ENCODE measurements at regions not wholly inside any gene's neighbourhood (a gene's known extent, or its start where the extent isn't known, plus 50 kb on each side); places are given as distances from the start of the nearest gene placed in this dataset.

GRCh38 chr17:79457376-79457775, 153.5 kb downstream of the RBFOX3 start:
- TF ChIP-seq MAX (IDR thresholded peaks at IDR 0.05; ENCODE audit: insufficient read depth, insufficient read length) (no peak), POLR2AphosphoS5 (IDR thresholded peaks at IDR 0.05; ENCODE audit: insufficient read depth, low read depth, low read length) (no peak), FOS (IDR thresholded peaks at IDR 0.05; ENCODE audit: borderline replicate concordance, insufficient read depth, low read length) (no peak)
- Histone ChIP-seq H3K4me2 (ENCODE audit: insufficient read depth, low read length) (no peak overlapping the region), H2AFZ (ENCODE audit: low read depth, low read length) (no peak overlapping the region), H4K20me1 (replicated peaks; ENCODE audit: control insufficient read depth, extremely low read depth, insufficient read depth, low read length) (no peaks in the 10 kb centered on the region), H3K27me3 (ENCODE audit: control insufficient read depth in 2 of 2, insufficient read depth in 2 of 2, low read length in 2 of 2) (no peaks in the 10 kb centered on the region), H3K4me1 (ENCODE audit: control insufficient read depth, extremely low read depth, insufficient read depth, low read length) (no peaks in the 10 kb centered on the region), H3K79me2 (ENCODE audit: control insufficient read depth, insufficient read depth, low read length) (no peaks in the 10 kb centered on the region), H3K36me3 (ENCODE audit: control insufficient read depth in 2 of 2, extremely low read depth in 1 of 2, insufficient read depth in 2 of 2, low read length in 2 of 2) (no peaks in the 10 kb centered on the region), H3K9me1 (replicated peaks; ENCODE audit: control insufficient read depth, extremely low read depth, insufficient read depth, low read length) (no peaks in the 10 kb centered on the region), H3K9ac (replicated peaks; ENCODE audit: extremely low read depth, insufficient read depth, low read length) (no peak overlapping the region), H3K27ac (ENCODE audit: insufficient read depth, low read depth, low read length) (no peak overlapping the region), H3K9me3 (replicated peaks; ENCODE audit: control insufficient read depth, insufficient read depth, low read length) (no peaks in the 10 kb centered on the region), H3K4me3 (replicated peaks in 1 of 3; ENCODE audit: insufficient read depth in 1 of 3, low read depth in 1 of 3, low read length in 3 of 3) (no peak overlapping the region)
- no peak for DNase-seq (ENCODE audit: low read depth, low spot score)
- ChIA-PET POLR2A (no interaction called here), CTCF (no interaction called here)
- intact Hi-C loops (cut with micrococcal nuclease) (no loop called here), dilution Hi-C loops (cut with MboI; ENCODE audit: extremely low pct_ligation_motif_present, low sequenced_read_pairs) (no loop called here)
- FAIRE-seq, result no peak
- no TSS peak for BruUV-seq (replicated peaks)

- no peaks in the 10 kb centered on the region for H3K27me3 ChIP-seq (ENCODE audit: control insufficient read depth in 2 of 2, insufficient read depth in 2 of 2, low read length in 2 of 2)
- CTCF ChIA-PET, result no interaction called here
Measured at GRCh38 chr17:79455636-79456035, 155.2 kb downstream of the RBFOX3 start.

More at GRCh38 chr17:79455636-79456035, 155.2 kb downstream of the RBFOX3 start:
- H4K20me1 ChIP-seq (replicated peaks; ENCODE audit: control insufficient read depth, extremely low read depth, insufficient read depth, low read length), result no peaks in the 10 kb centered on the region
- no TSS peak for BruUV-seq (replicated peaks)
- H2AFZ ChIP-seq (ENCODE audit: low read depth, low read length), result no peak overlapping the region
- H3K36me3 ChIP-seq (ENCODE audit: control insufficient read depth in 2 of 2, extremely low read depth in 1 of 2, insufficient read depth in 2 of 2, low read length in 2 of 2), result no peaks in the 10 kb centered on the region
- no peaks in the 10 kb centered on the region for H3K9me1 ChIP-seq (replicated peaks; ENCODE audit: control insufficient read depth, extremely low read depth, insufficient read depth, low read length)
- H3K27ac ChIP-seq (ENCODE audit: insufficient read depth, low read depth, low read length), result no peak overlapping the region
- no peak overlapping the region for H3K4me3 ChIP-seq (replicated peaks in 1 of 3; ENCODE audit: insufficient read depth in 1 of 3, low read depth in 1 of 3, low read length in 3 of 3)
- no peaks in the 10 kb centered on the region for H3K4me1 ChIP-seq (ENCODE audit: control insufficient read depth, extremely low read depth, insufficient read depth, low read length)
- no peaks in the 10 kb centered on the region for H3K9me3 ChIP-seq (replicated peaks; ENCODE audit: control insufficient read depth, insufficient read depth, low read length)
- dilution Hi-C loops (cut with MboI; ENCODE audit: extremely low pct_ligation_motif_present, low sequenced_read_pairs) (no loop called here), intact Hi-C loops (cut with micrococcal nuclease) (no loop called here)
- no peak for DNase-seq (ENCODE audit: low read depth, low spot score)
- H3K4me2 ChIP-seq (ENCODE audit: insufficient read depth, low read length), result no peak overlapping the region
- no peak overlapping the region for H3K9ac ChIP-seq (replicated peaks; ENCODE audit: extremely low read depth, insufficient read depth, low read length)
- TF ChIP-seq CTCF (IDR thresholded peaks at IDR 0.05; ENCODE audit: extremely low read depth in 1 of 2, insufficient read depth in 1 of 2, low read depth in 1 of 2, low read length in 2 of 2), result no peak
- no peak for TF ChIP-seq JUN (IDR thresholded peaks at IDR 0.05; ENCODE audit: borderline replicate concordance, insufficient read depth, insufficient read length, low read depth)
- TF ChIP-seq GATA2 (IDR thresholded peaks at IDR 0.05; ENCODE audit: insufficient read depth, insufficient read length, low read depth, low read length), result no peak
- TF ChIP-seq MYC (IDR thresholded peaks at IDR 0.05; ENCODE audit: low read depth, low read length), result no peak
- no peak for TF ChIP-seq FOS (IDR thresholded peaks at IDR 0.05; ENCODE audit: borderline replicate concordance, insufficient read depth, low read length)
- no peaks in the 10 kb centered on the region for H3K79me2 ChIP-seq (ENCODE audit: control insufficient read depth, insufficient read depth, low read length)
- FAIRE-seq, result no peak
- POLR2A ChIA-PET, result no interaction called here
